ENCODE measurements at regions not wholly inside any gene's neighbourhood (a gene's known extent, or its start where the extent isn't known, plus 50 kb on each side); places are given as distances from the start of the nearest gene placed in this dataset.
A peak's percentile ranks its signal among the peaks of the same experiment; 100 is the strongest.

GRCh38 chr2:175742367-175742766 is 259.7 kb downstream of the LNPK start:
- Histone ChIP-seq H3K18ac (ENCODE audit: low read length) (no peak overlapping the region), H3K4ac (ENCODE audit: low read length) (no peak overlapping the region), H2AFZ (ENCODE audit: low read length) (no peak overlapping the region), H3K9me3 (replicated peaks in 1 of 2; ENCODE audit: control insufficient read depth in 2 of 2, insufficient read depth in 1 of 2, low read depth in 1 of 2, low read length in 2 of 2) (no peaks in the 10 kb centered on the region), H3K27me3 (ENCODE audit: control insufficient read depth in 3 of 3, insufficient read depth in 3 of 3, low read depth in 1 of 3, low read length in 3 of 3) (no peaks in the 10 kb centered on the region), H2BK5ac (ENCODE audit: low read length) (no peak overlapping the region), H2AK5ac (ENCODE audit: low read depth, low read length) (no peak overlapping the region), H4K8ac (ENCODE audit: low read depth, low read length) (no peak overlapping the region), H2BK120ac (ENCODE audit: low read depth, low read length) (no peak overlapping the region), H4K91ac (ENCODE audit: low read depth, low read length, poor library complexity) (no peak overlapping the region), H3K4me1 (ENCODE audit: control insufficient read depth in 2 of 2, insufficient read depth in 1 of 2, low read depth in 1 of 2, low read length in 2 of 2) (no peaks in the 10 kb centered on the region), H2BK15ac (ENCODE audit: low read length) (no peak overlapping the region), H3K79me1 (ENCODE audit: low read depth, low read length) (no peaks in the 10 kb centered on the region), H3K4me3 (ENCODE audit: low read length in 2 of 2) (no peak overlapping the region), H3K36me3 (replicated peaks in 1 of 2; ENCODE audit: control insufficient read depth in 2 of 2, insufficient read depth in 2 of 2, low read length in 2 of 2) (no peaks in the 10 kb centered on the region), H2BK12ac (ENCODE audit: low read length) (no peak overlapping the region), H3K14ac (ENCODE audit: low read length) (no peak overlapping the region), H3K27ac (replicated peaks; ENCODE audit: low read length) (no peak overlapping the region), H3K9ac (ENCODE audit: low read depth, low read length, poor library complexity) (no peak overlapping the region), H3K23ac (ENCODE audit: low read depth, low read length, poor library complexity) (no peak overlapping the region), H3K4me2 (ENCODE audit: insufficient read depth, low read length, poor library complexity, severe bottlenecking) (no peak overlapping the region)
- DNase-seq (ENCODE audit: low spot score): no peak
- WGBS, 2 donors (ENCODE audit: extremely low coverage in 2 of 2, insufficient read length in 2 of 2, insufficient replicate concordance in 1 of 2): no CpG with 5 or more reads among the region's 3 CpGs

- Histone ChIP-seq H2BK5ac (ENCODE audit: low read length) (no peak overlapping the region), H3K4me2 (ENCODE audit: insufficient read depth, low read length, poor library complexity, severe bottlenecking) (no peak overlapping the region), H3K4ac (ENCODE audit: low read length) (no peak overlapping the region), H3K79me1 (ENCODE audit: low read depth, low read length) (no peaks in the 10 kb centered on the region), H2AFZ (ENCODE audit: low read length) (no peak overlapping the region), H3K14ac (ENCODE audit: low read length) (no peak overlapping the region), H3K27me3 (ENCODE audit: control insufficient read depth in 3 of 3, insufficient read depth in 3 of 3, low read depth in 1 of 3, low read length in 3 of 3) (no peaks in the 10 kb centered on the region), H3K18ac (ENCODE audit: low read length) (no peak overlapping the region), H4K91ac (ENCODE audit: low read depth, low read length, poor library complexity) (no peak overlapping the region), H3K27ac (replicated peaks; ENCODE audit: low read length) (no peak overlapping the region), H2AK5ac (ENCODE audit: low read depth, low read length) (no peak overlapping the region), H2BK120ac (ENCODE audit: low read depth, low read length) (no peak overlapping the region), H3K36me3 (replicated peaks in 1 of 2; ENCODE audit: control insufficient read depth in 2 of 2, insufficient read depth in 2 of 2, low read length in 2 of 2) (no peaks in the 10 kb centered on the region), H3K9ac (ENCODE audit: low read depth, low read length, poor library complexity) (no peak overlapping the region), H2BK12ac (ENCODE audit: low read length) (no peak overlapping the region), H4K8ac (ENCODE audit: low read depth, low read length) (no peak overlapping the region), H2BK15ac (ENCODE audit: low read length) (no peak overlapping the region), H3K4me3 (ENCODE audit: low read length in 2 of 2) (no peak overlapping the region), H3K9me3 (replicated peaks in 1 of 2; ENCODE audit: control insufficient read depth in 2 of 2, insufficient read depth in 1 of 2, low read depth in 1 of 2, low read length in 2 of 2) (no peaks in the 10 kb centered on the region), H3K4me1 (ENCODE audit: control insufficient read depth in 2 of 2, insufficient read depth in 1 of 2, low read depth in 1 of 2, low read length in 2 of 2) (no peaks in the 10 kb centered on the region), H3K23ac (ENCODE audit: low read depth, low read length, poor library complexity) (no peak overlapping the region)
- no peak for DNase-seq (ENCODE audit: low spot score)
These were observed 260.9 kb downstream of the LNPK start for GRCh38 chr2:175741164-175741563.

GRCh38 chr2:175737722-175738361 is 264.2 kb downstream of the LNPK start:
- no peak overlapping the region for H3K4me2 ChIP-seq (ENCODE audit: insufficient read depth, low read length, poor library complexity, severe bottlenecking)

GRCh38 chr2:175734686-175735085 is 267.4 kb downstream of the LNPK start:
- Histone ChIP-seq H2BK5ac (ENCODE audit: low read length) (no peak overlapping the region), H3K27me3 (ENCODE audit: control insufficient read depth in 3 of 3, insufficient read depth in 3 of 3, low read depth in 1 of 3, low read length in 3 of 3) (no peaks in the 10 kb centered on the region), H3K36me3 (replicated peaks in 1 of 2; ENCODE audit: control insufficient read depth in 2 of 2, insufficient read depth in 2 of 2, low read length in 2 of 2) (no peaks in the 10 kb centered on the region), H3K79me1 (ENCODE audit: low read depth, low read length) (no peaks in the 10 kb centered on the region), H3K4me2 (ENCODE audit: insufficient read depth, low read length, poor library complexity, severe bottlenecking) (no peak overlapping the region), H3K14ac (ENCODE audit: low read length) (no peak overlapping the region), H3K18ac (ENCODE audit: low read length) (peak overlapping the region; percentile 67), H3K9ac (ENCODE audit: low read depth, low read length, poor library complexity) (no peak overlapping the region), H2AFZ (ENCODE audit: low read length) (peak overlapping the region; percentile 74), H3K4me1 (ENCODE audit: control insufficient read depth in 2 of 2, insufficient read depth in 1 of 2, low read depth in 1 of 2, low read length in 2 of 2) (peaks cover 3 to 5% of the 10 kb centered on the region in 2 donors), H2BK12ac (ENCODE audit: low read length) (no peak overlapping the region), H3K4ac (ENCODE audit: low read length) (no peak overlapping the region), H3K27ac (replicated peaks; ENCODE audit: low read length) (no peak overlapping the region), H3K9me3 (replicated peaks in 1 of 2; ENCODE audit: control insufficient read depth in 2 of 2, insufficient read depth in 1 of 2, low read depth in 1 of 2, low read length in 2 of 2) (no peaks in the 10 kb centered on the region), H3K23ac (ENCODE audit: low read depth, low read length, poor library complexity) (no peak overlapping the region), H2BK120ac (ENCODE audit: low read depth, low read length) (no peak overlapping the region), H4K8ac (ENCODE audit: low read depth, low read length) (no peak overlapping the region), H3K4me3 (ENCODE audit: low read length in 2 of 2) (no peak overlapping the region), H2BK15ac (ENCODE audit: low read length) (no peak overlapping the region), H2AK5ac (ENCODE audit: low read depth, low read length) (no peak overlapping the region), H4K91ac (ENCODE audit: low read depth, low read length, poor library complexity) (no peak overlapping the region)
- DNase-seq (ENCODE audit: low spot score): no peak
- WGBS, 2 donors (ENCODE audit: extremely low coverage in 2 of 2, insufficient read length in 2 of 2, insufficient replicate concordance in 1 of 2): no CpG with 5 or more reads among the region's 5 CpGs

More at GRCh38 chr2:175737722-175738361, 264.2 kb downstream of the LNPK start:
- H4K8ac ChIP-seq (ENCODE audit: low read depth, low read length): no peak overlapping the region
- no peak overlapping the region for H3K18ac ChIP-seq (ENCODE audit: low read length)
- no peak overlapping the region for H2AFZ ChIP-seq (ENCODE audit: low read length)
- H3K27ac ChIP-seq (replicated peaks; ENCODE audit: low read length): no peak overlapping the region
- H2BK120ac ChIP-seq (ENCODE audit: low read depth, low read length): no peak overlapping the region
- no peak overlapping the region for H2BK12ac ChIP-seq (ENCODE audit: low read length)
- peaks cover 3 to 5% of the 10 kb centered on the region in 2 donors for H3K4me1 ChIP-seq (ENCODE audit: control insufficient read depth in 2 of 2, insufficient read depth in 1 of 2, low read depth in 1 of 2, low read length in 2 of 2)
- H3K14ac ChIP-seq (ENCODE audit: low read length): no peak overlapping the region
- H2BK5ac ChIP-seq (ENCODE audit: low read length): no peak overlapping the region
- no peak for DNase-seq (ENCODE audit: low spot score)
- H3K36me3 ChIP-seq (replicated peaks in 1 of 2; ENCODE audit: control insufficient read depth in 2 of 2, insufficient read depth in 2 of 2, low read length in 2 of 2): no peaks in the 10 kb centered on the region
- no peak overlapping the region for H3K23ac ChIP-seq (ENCODE audit: low read depth, low read length, poor library complexity)
- H3K9me3 ChIP-seq (replicated peaks in 1 of 2; ENCODE audit: control insufficient read depth in 2 of 2, insufficient read depth in 1 of 2, low read depth in 1 of 2, low read length in 2 of 2): no peaks in the 10 kb centered on the region
- WGBS, 2 donors (ENCODE audit: extremely low coverage in 2 of 2, insufficient read length in 2 of 2, insufficient replicate concordance in 1 of 2): no CpG with 5 or more reads among the region's 3 CpGs
- no peaks in the 10 kb centered on the region for H3K79me1 ChIP-seq (ENCODE audit: low read depth, low read length)
- H3K9ac ChIP-seq (ENCODE audit: low read depth, low read length, poor library complexity): no peak overlapping the region
- H2BK15ac ChIP-seq (ENCODE audit: low read length): no peak overlapping the region
- no peak overlapping the region for H3K4ac ChIP-seq (ENCODE audit: low read length)
- H3K27me3 ChIP-seq (ENCODE audit: control insufficient read depth in 3 of 3, insufficient read depth in 3 of 3, low read depth in 1 of 3, low read length in 3 of 3): no peaks in the 10 kb centered on the region
- H2AK5ac ChIP-seq (ENCODE audit: low read depth, low read length): no peak overlapping the region
- H4K91ac ChIP-seq (ENCODE audit: low read depth, low read length, poor library complexity): no peak overlapping the region
- H3K4me3 ChIP-seq (ENCODE audit: low read length in 2 of 2): no peak overlapping the region

All from neuronal stem cell (in vitro differentiated cells).